Ovary (tissue), 7 donors: ENCODE measurements at regions not wholly inside any gene's neighbourhood (a gene's known extent, or its start where the extent isn't known, plus 50 kb on each side); places are given as distances from the start of the nearest gene placed in this dataset.

Source experiments
- DNase-seq, 5 donors: peaks; one replicate each; pipeline ENCODE4 v3.0.0-alpha.2; 2019 to 2020
- H3K27ac ChIP-seq, 2 donors: fragments of 200-600 bp; one replicate each; pipeline versions ENCODE4 v1.5.1 to v1.8.0; 2019 to 2022
- H3K27me3 ChIP-seq: fragments of 200-600 bp; one replicate; pipeline ENCODE4 v1.8.0; 2022
- H3K36me3 ChIP-seq: fragments of 200-600 bp; sonication (generic); one replicate; pipeline ENCODE4 v1.5.1; 2019
- H3K4me1 ChIP-seq: one replicate; pipeline ENCODE4 v1.8.1; 2013; ENCODE audit warnings: mild to moderate bottlenecking, moderate library complexity; ENCODE audit not compliant: insufficient read depth
- H3K4me3 ChIP-seq: fragments of 200-600 bp; sonication (generic); one replicate; pipeline ENCODE4 v1.5.1; 2017
- H3K9me3 ChIP-seq, 2 donors: fragments of 200-600 bp in 1 of 2; sonication (generic) in 1 of 2; one replicate each; pipeline versions ENCODE4 v1.5.1 to v1.8.1; 2013 to 2019; ENCODE audit warnings: mild to moderate bottlenecking in 1 of 2, moderate library complexity in 1 of 2
- EP300 ChIP-seq: sonication (generic); formaldehyde crosslinking; IDR thresholded peaks from one replicate; pipeline ENCODE4 v1.6.1; 2017; ENCODE audit warnings: antibody characterized with exemption
- POLR2A ChIP-seq: fragments of 450-650 bp; IDR thresholded peaks from one replicate; pipeline ENCODE4 v1.6.1; 2017; ENCODE audit warnings: antibody characterized with exemption, mild to moderate bottlenecking, moderate library complexity
- WGBS, 3 donors: extraction: QIAGEN DNeasy Blood & Tissue Kit in 1 of 3; methylation state at CpG; one replicate each; pipeline versions ENCODE4 v1.1.5 to v1.1.7; 2013 to 2017; 5-methylcytosine and 5-hydroxymethylcytosine counted together
- intact Hi-C, 4 donors: fragments of 100-400 bp; cut with DNase I; formaldehyde crosslinking; loops; one replicate each; pipeline versions ENCODE4 v1.11.0 to v1.15.1; 2022 to 2023
- TF ChIP-seq, protein P1 (sequence below), 3 donors: fragments of 450-650 bp in 2 of 3; fragments of 200-600 bp in 1 of 3; IDR thresholded peaks; one replicate each; pipeline versions ENCODE4 v1.5.1 to v1.8.0; 2016 to 2022; ENCODE audit warnings: antibody characterized with exemption in 3 of 3, mild to moderate bottlenecking in 1 of 3
- donor health status: DM: no; HTN: no; CAD: no; lungs with moderate emphysema.
- donor health status: DM: no; HTN: no; CAD: no.
- donor health status: Bipolar disorder and iron deficiency.
- donor health status: DM: no; HTN: no; CAD: no.
- donor health status: DM: yes; HTN: yes; CAD: no.

DNA sequence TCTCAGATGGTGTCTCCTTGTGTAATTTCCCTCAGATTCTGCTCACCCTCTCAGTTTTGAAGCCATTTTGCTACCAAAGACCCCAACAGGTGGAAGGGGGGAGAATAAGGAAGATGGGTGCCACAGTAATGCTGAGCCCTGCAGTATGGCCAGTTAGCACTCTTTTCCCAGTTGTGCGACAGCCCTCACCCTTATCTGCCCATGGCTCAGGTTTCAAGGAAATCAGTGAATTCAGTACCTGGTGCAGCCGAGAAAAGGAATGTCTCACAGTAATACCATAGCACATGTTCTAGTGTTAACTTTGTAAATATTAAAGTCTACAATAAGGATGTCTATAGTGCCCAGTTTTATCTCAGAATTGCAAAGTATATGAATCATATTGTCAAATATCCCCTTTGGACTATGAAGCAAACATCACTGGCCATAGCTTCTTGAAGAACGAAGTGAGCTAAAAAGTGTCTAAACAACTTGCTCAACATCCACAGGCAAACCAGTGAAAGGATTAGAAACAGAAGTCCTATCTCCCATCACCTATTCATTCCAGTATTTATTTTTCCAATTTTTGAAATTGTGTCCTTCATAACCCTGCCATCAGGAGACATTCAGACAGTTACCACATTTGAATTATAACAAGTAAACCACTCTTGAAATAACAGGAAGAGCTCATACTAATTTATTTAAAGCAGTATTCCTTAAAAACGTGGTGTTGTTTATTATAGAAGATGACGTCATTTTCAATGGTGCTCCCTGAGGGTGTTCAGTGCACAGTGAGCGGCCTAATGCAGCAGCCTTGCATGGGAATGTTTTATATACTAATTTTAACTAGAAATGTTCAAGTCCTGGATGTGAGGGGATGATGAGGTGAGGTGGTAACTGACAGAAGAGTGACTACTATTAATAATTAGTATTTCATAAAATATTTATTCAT is 366.2 kb downstream of the TFAP2A start:
- Histone ChIP-seq H3K4me3 (no peak overlapping the region), H3K4me1 (no peaks in the 10 kb centered on the region), H3K36me3 (no peaks in the 10 kb centered on the region), H3K27me3 (no peaks in the 10 kb centered on the region), H3K27ac (no peak overlapping the region), H3K9me3 (no peaks in the 10 kb centered on the region)
- intact Hi-C loops, result no loop called here
- TF ChIP-seq, protein P1, sequence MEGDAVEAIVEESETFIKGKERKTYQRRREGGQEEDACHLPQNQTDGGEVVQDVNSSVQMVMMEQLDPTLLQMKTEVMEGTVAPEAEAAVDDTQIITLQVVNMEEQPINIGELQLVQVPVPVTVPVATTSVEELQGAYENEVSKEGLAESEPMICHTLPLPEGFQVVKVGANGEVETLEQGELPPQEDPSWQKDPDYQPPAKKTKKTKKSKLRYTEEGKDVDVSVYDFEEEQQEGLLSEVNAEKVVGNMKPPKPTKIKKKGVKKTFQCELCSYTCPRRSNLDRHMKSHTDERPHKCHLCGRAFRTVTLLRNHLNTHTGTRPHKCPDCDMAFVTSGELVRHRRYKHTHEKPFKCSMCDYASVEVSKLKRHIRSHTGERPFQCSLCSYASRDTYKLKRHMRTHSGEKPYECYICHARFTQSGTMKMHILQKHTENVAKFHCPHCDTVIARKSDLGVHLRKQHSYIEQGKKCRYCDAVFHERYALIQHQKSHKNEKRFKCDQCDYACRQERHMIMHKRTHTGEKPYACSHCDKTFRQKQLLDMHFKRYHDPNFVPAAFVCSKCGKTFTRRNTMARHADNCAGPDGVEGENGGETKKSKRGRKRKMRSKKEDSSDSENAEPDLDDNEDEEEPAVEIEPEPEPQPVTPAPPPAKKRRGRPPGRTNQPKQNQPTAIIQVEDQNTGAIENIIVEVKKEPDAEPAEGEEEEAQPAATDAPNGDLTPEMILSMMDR (IDR thresholded peaks at IDR 0.05), result no peak
- no peak for TF ChIP-seq POLR2A
- TF ChIP-seq EP300, result no peak
- no peak for DNase-seq
- 43 to 53% (median 49%) methylated on average over 6 of the region's 6 CpGs for WGBS, 3 donors

DNA sequence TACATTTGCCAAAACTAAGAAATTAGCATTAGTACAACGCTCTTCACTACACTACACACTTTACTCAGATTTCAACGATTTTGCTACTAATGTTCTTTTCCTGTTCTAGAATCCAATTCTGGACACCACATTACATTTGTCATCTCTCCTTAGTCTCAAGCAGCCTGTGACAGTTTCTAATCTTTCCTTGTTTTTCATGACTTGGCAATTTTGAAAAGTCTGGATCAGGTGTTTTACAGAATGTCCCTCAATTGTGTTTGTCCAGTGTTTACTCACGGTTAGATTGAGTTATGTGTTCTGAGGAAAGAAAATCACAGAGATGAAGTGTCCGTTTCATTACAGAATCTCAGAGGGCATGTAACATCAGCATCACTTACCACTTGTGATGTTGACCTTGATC is 372.6 kb downstream of the TFAP2A start:
- 67 to 74% (median 71%) methylated on average over 4 of the region's 4 CpGs for WGBS, 3 donors
- Histone ChIP-seq H3K27ac (no peak overlapping the region), H3K27me3 (no peaks in the 10 kb centered on the region), H3K4me3 (no peak overlapping the region), H3K36me3 (no peaks in the 10 kb centered on the region), H3K9me3 (no peaks in the 10 kb centered on the region), H3K4me1 (no peaks in the 10 kb centered on the region)
- TF ChIP-seq EP300 (no peak), POLR2A (no peak)
- TF ChIP-seq, protein P1 (IDR thresholded peaks at IDR 0.05), result no peak
- no peak for DNase-seq
- intact Hi-C loops, result no loop called here

DNA sequence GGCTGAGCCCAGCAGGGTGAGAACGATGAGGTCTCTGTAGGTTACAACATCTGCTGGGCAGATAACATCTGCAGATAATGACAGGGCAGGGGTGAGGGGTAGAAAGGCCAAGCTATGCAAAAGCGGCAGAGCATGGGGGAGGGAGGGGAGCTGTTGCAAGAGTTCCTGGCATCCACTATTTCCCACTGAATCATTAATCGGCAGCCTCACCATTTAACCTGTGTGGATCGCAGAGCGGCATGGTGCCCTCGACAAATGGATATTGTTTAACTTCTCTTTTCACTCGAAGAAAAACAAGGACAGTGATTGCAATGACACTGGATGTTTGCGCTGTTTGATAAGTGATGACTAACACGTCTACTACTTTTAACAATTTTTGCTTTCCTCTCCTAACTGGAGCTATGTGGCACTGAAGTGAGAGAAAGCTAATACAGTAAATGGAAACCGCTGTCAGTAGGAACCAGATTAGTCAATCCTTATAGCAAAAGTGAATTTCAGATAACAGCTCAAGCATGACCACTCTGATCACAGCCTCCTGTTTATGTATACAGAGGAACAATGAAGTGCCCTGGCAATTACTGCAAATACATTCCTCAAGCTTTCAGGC is 381.5 kb downstream of the TFAP2A start:
- Histone ChIP-seq H3K4me1 (no peaks in the 10 kb centered on the region), H3K27ac (no peak overlapping the region), H3K36me3 (no peaks in the 10 kb centered on the region), H3K27me3 (no peaks in the 10 kb centered on the region), H3K4me3 (no peak overlapping the region), H3K9me3 (no peaks in the 10 kb centered on the region)
- 47 to 60% (median 48%) methylated on average over 10 of the region's 10 CpGs for WGBS, 3 donors
- DNase-seq, result no peak
- TF ChIP-seq, protein P1 (IDR thresholded peaks at IDR 0.05), result no peak
- no peak for TF ChIP-seq POLR2A
- no peak for TF ChIP-seq EP300
- intact Hi-C loops, result no loop called here

DNA sequence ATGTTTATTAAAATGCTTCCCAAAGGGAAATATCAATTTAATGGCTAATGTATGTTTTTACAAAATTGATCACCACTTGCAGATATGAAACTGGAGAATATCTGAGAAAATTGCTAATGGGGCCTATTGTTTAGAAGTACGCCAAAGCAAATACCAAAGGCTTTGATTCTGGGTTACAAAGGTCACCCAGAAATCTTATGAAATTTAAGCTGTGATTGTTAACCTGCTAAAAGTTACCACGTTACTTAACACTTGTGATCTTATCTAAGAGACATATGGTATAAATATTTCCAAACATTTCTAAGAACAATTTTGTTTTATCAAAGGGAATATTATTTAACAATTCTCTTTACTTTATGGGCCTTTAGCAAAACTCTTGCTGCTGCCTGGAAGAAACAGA is 383.3 kb downstream of the TFAP2A start:
- WGBS, 3 donors, result 63 to 80% (median 72%) methylated on average over 2 of the region's 2 CpGs
- Histone ChIP-seq H3K36me3 (no peaks in the 10 kb centered on the region), H3K9me3 (no peaks in the 10 kb centered on the region), H3K4me3 (no peak overlapping the region), H3K27ac (no peak overlapping the region), H3K27me3 (no peaks in the 10 kb centered on the region), H3K4me1 (no peaks in the 10 kb centered on the region)
- no peak for DNase-seq
- intact Hi-C loops, result no loop called here
- no peak for TF ChIP-seq EP300
- TF ChIP-seq, protein P1 (IDR thresholded peaks at IDR 0.05), result no peak
- no peak for TF ChIP-seq POLR2A
